Skin epidermis (tissue), 12 donors: ENCODE measurements at regions not wholly inside any gene's neighbourhood (a gene's known extent, or its start where the extent isn't known, plus 50 kb on each side); places are given as distances from the start of the nearest gene placed in this dataset.
"Not testable (repeated sequence)": the region's sequence is repeated elsewhere in the genome, so short reads cannot be mapped to it uniquely, and the experiment has no call there.

Source experiments
- H3K27ac ChIP-seq, 21 experiments: fragments of 200-600 bp; sonication (generic) in 11 of 21; one replicate each; pipeline ENCODE4 v1.5.0; 2020; ENCODE audit warnings: mild to moderate bottlenecking in 3 of 21, inconsistent platforms in 2 of 21, moderate library complexity in 2 of 21
- H3K4me3 ChIP-seq, 7 experiments: fragments of 200-600 bp; sonication (generic) in 2 of 7; one replicate each; pipeline ENCODE4 v1.5.0; 2020; ENCODE audit warnings: inconsistent platforms in 2 of 7, mild to moderate bottlenecking in 2 of 7, moderate library complexity in 1 of 7

GRCh38 chr7:65259864-65260525 lies 113.7 kb upstream of the ZNF92 start:
- not testable (repeated sequence) for H3K4me3 ChIP-seq, H3K27ac ChIP-seq

- H3K27ac ChIP-seq: no peak overlapping the region
Observed at GRCh38 chr7:65254061-65254460, 119.6 kb upstream of the ZNF92 start.

GRCh38 chr7:65251851-65252620 lies 121.6 kb upstream of the ZNF92 start:
- H3K27ac ChIP-seq: peak overlapping the region in 5 of 21 experiments; percentile 6 to 63 (median 7)

More at GRCh38 chr7:65254061-65254460, 119.6 kb upstream of the ZNF92 start:
- H3K4me3 ChIP-seq: no peak overlapping the region

GRCh38 chr7:65250697-65251395 lies 122.8 kb upstream of the ZNF92 start:
- Histone ChIP-seq H3K27ac (no peak overlapping the region), H3K4me3 (peak overlapping the region in 1 of 7 experiments; percentile 37)

More at GRCh38 chr7:65251851-65252620, 121.6 kb upstream of the ZNF92 start:
- peak overlapping the region; percentile 37 to 62 (median 50) for H3K4me3 ChIP-seq

- H3K4me3 ChIP-seq: no peak overlapping the region
- H3K27ac ChIP-seq: no peak overlapping the region
Observed at GRCh38 chr7:65250216-65250615, 123.4 kb upstream of the ZNF92 start.

- Histone ChIP-seq H3K27ac (no peak overlapping the region), H3K4me3 (no peak overlapping the region)
Observed at GRCh38 chr7:65247491-65247890, 126.2 kb upstream of the ZNF92 start.

- Histone ChIP-seq H3K27ac (peak overlapping the region in 3 of 21 experiments; percentile 29 to 44 (median 35)), H3K4me3 (peak overlapping the region; percentile 15 to 38 (median 31))
Observed at GRCh38 chr7:65239707-65240352, 133.8 kb upstream of the ZNF92 start.

- H3K4me3 ChIP-seq: peak overlapping the region in 6 of 7 experiments; percentile 15 to 38 (median 32)
- H3K27ac ChIP-seq: peak overlapping the region in 2 of 21 experiments; percentile 29 to 44
Observed at GRCh38 chr7:65239324-65239706, 134.3 kb upstream of the ZNF92 start.

GRCh38 chr7:65238785-65239184 lies 134.9 kb upstream of the ZNF92 start:
- Histone ChIP-seq H3K4me3 (no peak overlapping the region), H3K27ac (no peak overlapping the region)

- no peak overlapping the region for H3K27ac ChIP-seq
- no peak overlapping the region for H3K4me3 ChIP-seq
Observed at GRCh38 chr7:65235586-65235985, 138.1 kb upstream of the ZNF92 start.

GRCh38 chr7:65233409-65234034 lies 140.1 kb upstream of the ZNF92 start:
- no peak overlapping the region for H3K27ac ChIP-seq
- H3K4me3 ChIP-seq: no peak overlapping the region

GRCh38 chr7:65230231-65230630 lies 143.4 kb upstream of the ZNF92 start:
- no peak overlapping the region for H3K27ac ChIP-seq
- no peak overlapping the region for H3K4me3 ChIP-seq

- Histone ChIP-seq H3K4me3 (no peak overlapping the region), H3K27ac (no peak overlapping the region)
Observed at GRCh38 chr7:65225422-65226006, 148.1 kb upstream of the ZNF92 start.

GRCh38 chr7:65222655-65223054 lies 151.0 kb upstream of the ZNF92 start:
- no peak overlapping the region for H3K27ac ChIP-seq
- H3K4me3 ChIP-seq: no peak overlapping the region

- Histone ChIP-seq H3K4me3 (no peak overlapping the region), H3K27ac (no peak overlapping the region)
Observed at GRCh38 chr7:65221683-65222082, 152.0 kb upstream of the ZNF92 start.

- Histone ChIP-seq H3K27ac (no peak overlapping the region), H3K4me3 (no peak overlapping the region)
Observed at GRCh38 chr7:65219623-65220022, 154.0 kb upstream of the ZNF92 start.

- no peak overlapping the region for H3K27ac ChIP-seq
- H3K4me3 ChIP-seq: no peak overlapping the region
Observed at GRCh38 chr7:65216469-65216868, 157.2 kb upstream of the ZNF92 start.

GRCh38 chr7:65213260-65213659 lies 160.4 kb upstream of the ZNF92 start:
- H3K4me3 ChIP-seq, H3K27ac ChIP-seq: not testable (repeated sequence)

GRCh38 chr7:65199221-65199620 lies 174.4 kb upstream of the ZNF92 start:
- H3K4me3 ChIP-seq, H3K27ac ChIP-seq: not testable (repeated sequence)
